GM12878 (cell line): ENCODE measurements at regions not wholly inside any gene's neighbourhood (a gene's known extent, or its start where the extent isn't known, plus 50 kb on each side); places are given as distances from the start of the nearest gene placed in this dataset.

Source experiments
- ATAC-seq: fragments of 200-7000 bp; cut with Tn5 transposase; 3 replicates; pipeline ENCODE4 v1.9.1; 2020; ENCODE audit warnings: mild to moderate bottlenecking, moderate library complexity
- BruUV-seq: library from RNA; stranded (reverse); fragments of 400-500 nt; replicated peaks from 2 replicates; lab custom pipeline; 2021; lab: Mats Ljungman, UMichigan
- CTCF ChIA-PET: fragments of 300-600 bp; sonication (Branson Sonifier 250); formaldehyde crosslinking; extraction: SDS; loops from one replicate; lab custom pipeline; 2021; ENCODE audit warnings: inconsistent platforms; lab: Yijun Ruan, JAX
- POLR2A ChIA-PET: fragments of 350-600 bp; formaldehyde crosslinking; extraction: SDS; loops from one replicate; lab custom pipeline; 2021; ENCODE audit warnings: inconsistent platforms; lab: Charles Lee
- RAD21 ChIA-PET: fragments of 300-600 bp; sonication (Branson Sonifier 250); formaldehyde crosslinking; loops from one replicate; lab custom pipeline; 2023; ENCODE audit warnings: antibody characterized with exemption; ENCODE audit not compliant: unreplicated experiment; lab: Charles Lee
- SMC1A ChIA-PET: fragments of 300-600 bp; sonication (Branson Sonifier 250); formaldehyde crosslinking; loops from one replicate; lab custom pipeline; 2023; ENCODE audit not compliant: unreplicated experiment, uncharacterized antibody; lab: Charles Lee
- DNase-seq: peaks from one replicate; pipeline ENCODE4 v3.0.0-alpha.2; 2011; ENCODE audit warnings: low read depth, low spot score
- FAIRE-seq: peaks from 3 replicates; lab custom pipeline; 2011; peaks lifted over from hg19 to GRCh38; lab: Jason Lieb, UNC
- H2AFZ ChIP-seq: 2 replicates; pipeline ENCODE4 v1.6.0; 2011; ENCODE audit warnings: low read depth, low read length, control low read depth; ENCODE audit not compliant: control insufficient read depth
- H3K27ac ChIP-seq: 2 replicates; pipeline ENCODE4 v1.5.1; 2011; ENCODE audit warnings: control low read depth; ENCODE audit not compliant: control insufficient read depth, insufficient read depth
- H3K27me3 ChIP-seq, 2 experiments: replicated peaks in 1 of 2; 2 replicates each; pipeline versions ENCODE4 v1.6.0 to v1.6.1; 2011; ENCODE audit warnings: low read length in 1 of 2; ENCODE audit not compliant: control insufficient read depth in 2 of 2, insufficient read depth in 2 of 2
- H3K36me3 ChIP-seq, 2 experiments: 2 replicates each; pipeline ENCODE4 v1.5.1; 2011; ENCODE audit warnings: low read length in 1 of 2; ENCODE audit not compliant: control insufficient read depth in 2 of 2, insufficient read depth in 2 of 2
- H3K4me1 ChIP-seq: 2 replicates; pipeline ENCODE4 v1.6.1; 2011; ENCODE audit warnings: mild to moderate bottlenecking, low read length, moderate library complexity, mixed read lengths; ENCODE audit not compliant: control insufficient read depth, insufficient read depth
- H3K4me2 ChIP-seq: 2 replicates; pipeline ENCODE4 v1.6.0; 2011; ENCODE audit warnings: control low read depth; ENCODE audit not compliant: control insufficient read depth, insufficient read depth
- H3K4me3 ChIP-seq: fragments of 200-600 bp; sonication (generic); 2 replicates; pipeline ENCODE4 v1.5.1; 2016
- H3K79me2 ChIP-seq: 2 replicates; pipeline ENCODE4 v1.6.0; 2011; ENCODE audit warnings: low read length; ENCODE audit not compliant: control insufficient read depth, insufficient read depth
- H3K9ac ChIP-seq: 2 replicates; pipeline ENCODE4 v1.8.0; 2011; ENCODE audit warnings: low read length, control low read depth, mixed read lengths; ENCODE audit not compliant: control insufficient read depth, insufficient read depth
- H3K9me3 ChIP-seq: replicated peaks from 3 replicates; pipeline ENCODE4 v1.5.1; 2011; ENCODE audit warnings: mild to moderate bottlenecking, low read length; ENCODE audit not compliant: control insufficient read depth, insufficient read depth
- H4K20me1 ChIP-seq: 2 replicates; pipeline ENCODE4 v1.6.0; 2011; ENCODE audit not compliant: control insufficient read depth, insufficient read depth
- CREB1 ChIP-seq: IDR thresholded peaks from 2 replicates; pipeline ENCODE4 v1.6.1; 2012; ENCODE audit warnings: low read depth, mild to moderate bottlenecking, inconsistent platforms
- E2F8 ChIP-seq: fragments of 450-650 bp; IDR thresholded peaks from 2 replicates; pipeline ENCODE4 v1.6.1; 2018; ENCODE audit warnings: mild to moderate bottlenecking, low read depth, moderate library complexity; ENCODE audit not compliant: partially characterized antibody
- E4F1 ChIP-seq: fragments of 450-650 bp; IDR thresholded peaks from 2 replicates; pipeline ENCODE4 v1.6.1; 2018; ENCODE audit warnings: borderline replicate concordance, mild to moderate bottlenecking; ENCODE audit not compliant: partially characterized antibody
- EZH2 ChIP-seq: IDR thresholded peaks from 2 replicates; pipeline ENCODE4 v1.6.1; 2012; ENCODE audit warnings: low read depth, mild to moderate bottlenecking, control low read depth, inconsistent platforms, low read length, borderline replicate concordance; ENCODE audit not compliant: control insufficient read depth
- GABPA ChIP-seq: IDR thresholded peaks from 2 replicates; pipeline ENCODE4 v1.6.1; 2014; ENCODE audit warnings: antibody characterized with exemption, low read depth, mild to moderate bottlenecking, inconsistent platforms
- KAT2A ChIP-seq: conservative IDR thresholded peaks from 2 replicates; pipeline ENCODE4 v1.6.1; 2011; ENCODE audit warnings: low read depth, low read length; ENCODE audit not compliant: control insufficient read depth
- MXI1 ChIP-seq: fragments of 150-350 bp; IDR thresholded peaks from 2 replicates; pipeline ENCODE4 v1.6.1; 2011; ENCODE audit warnings: low read depth, mild to moderate bottlenecking, inconsistent platforms, low read length, improper control_type of control experiment
- MYC ChIP-seq: IDR thresholded peaks from 2 replicates; pipeline ENCODE4 v1.6.1; 2011; ENCODE audit warnings: mild to moderate bottlenecking, low read length, moderate library complexity, inconsistent platforms; ENCODE audit not compliant: insufficient read depth, insufficient replicate concordance, insufficient read length, severe bottlenecking
- RAD51 ChIP-seq: fragments of 450-650 bp; IDR thresholded peaks from 2 replicates; pipeline ENCODE4 v1.6.1; 2016; ENCODE audit warnings: moderate library complexity, mild to moderate bottlenecking, inconsistent platforms
- SIN3A ChIP-seq: IDR thresholded peaks from 2 replicates; pipeline ENCODE4 v1.6.1; 2012; ENCODE audit warnings: low read depth, low read length, improper control_type of control experiment
- STAT1 ChIP-seq: fragments of 450-650 bp; conservative IDR thresholded peaks from 2 replicates; pipeline ENCODE4 v1.6.1; 2014; ENCODE audit warnings: antibody characterized with exemption, mild to moderate bottlenecking
- STAT3 ChIP-seq: IDR thresholded peaks from 2 replicates; pipeline ENCODE4 v1.6.1; 2011; ENCODE audit warnings: low read depth, low read length, improper control_type of control experiment
- ZBTB11 ChIP-seq: fragments of 450-650 bp; formaldehyde crosslinking; IDR thresholded peaks from 2 replicates; pipeline ENCODE4 v1.5.0; 2022; ENCODE audit warnings: mild to moderate bottlenecking, missing genetic modification characterization
- WGBS: methylation state at CpG from one replicate; pipeline ENCODE4 v1.1.6; 2016; ENCODE audit warnings: low lambda C conversion rate; ENCODE audit not compliant: insufficient replicate concordance, insufficient coverage; ENCODE audit errors: missing lambda C conversion rate; 5-methylcytosine and 5-hydroxymethylcytosine counted together
- in situ Hi-C: fragments of 300-500 bp; cut with MboI; formaldehyde crosslinking; loops from 9 replicates; pipeline ENCODE4 v1.14.3; 2018; ENCODE audit warnings: mixed read lengths
- intact Hi-C: fragments of 100-400 bp; cut with micrococcal nuclease; formaldehyde crosslinking; loops from one replicate; pipeline ENCODE4 v1.14.2; 2022; ENCODE audit not compliant: unreplicated experiment
- TF ChIP-seq, protein P1 (sequence below): fragments of 450-650 bp; conservative IDR thresholded peaks from 2 replicates; pipeline ENCODE4 v1.6.1; 2017; ENCODE audit warnings: mild to moderate bottlenecking, moderate library complexity

DNA sequence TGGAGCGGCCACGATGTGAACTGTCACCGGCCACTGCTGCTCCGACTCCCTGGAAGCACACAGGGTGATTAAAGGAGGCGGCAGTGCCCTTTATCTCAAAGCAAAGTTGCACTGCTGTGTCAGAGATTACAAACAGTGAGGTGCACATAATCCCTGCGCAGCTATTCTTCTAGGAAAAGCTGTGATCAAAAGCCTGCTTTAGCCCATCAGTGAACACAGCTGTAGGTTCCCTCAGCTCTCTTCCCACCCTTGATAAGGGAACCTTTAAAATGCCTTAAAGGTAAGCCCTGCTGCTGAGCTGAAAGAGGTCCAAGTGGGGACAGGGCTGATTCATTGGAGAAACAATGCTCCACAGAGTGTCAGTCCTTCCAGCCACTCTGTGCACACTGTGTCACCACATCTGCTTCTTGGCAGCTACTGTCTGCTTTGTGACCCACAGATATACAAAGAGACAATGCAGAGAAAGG is 127.6 kb downstream of the EIF4E start:
- intact Hi-C loops (no loop called here), in situ Hi-C loops (no loop called here)
- no peak overlapping the region for H3K4me3 ChIP-seq

More for the DNA sequence above, 127.6 kb downstream of the EIF4E start:
- CTCF ChIA-PET: no interaction called here
- H3K27me3 ChIP-seq: no peaks in the 10 kb centered on the region
- no peak overlapping the region for H3K9ac ChIP-seq
- POLR2A ChIA-PET: no interaction called here
- DNase-seq: no peak
- WGBS: 26% methylated on average over 6 of the region's 6 CpGs
- H3K4me2 ChIP-seq: no peak overlapping the region
- H2AFZ ChIP-seq: no peak overlapping the region
- no TSS peak for BruUV-seq
- no peaks in the 10 kb centered on the region for H4K20me1 ChIP-seq
- H3K36me3 ChIP-seq: no peaks in the 10 kb centered on the region
- SMC1A ChIA-PET: interaction anchor here (1.0 kb wide), 1 partner anchor 35 kb away, joined by 3 read pairs; no protein-coding TSS in a partner anchor
- no peaks in the 10 kb centered on the region for H3K9me3 ChIP-seq
- no peaks in the 10 kb centered on the region for H3K4me1 ChIP-seq
- H3K79me2 ChIP-seq: no peaks in the 10 kb centered on the region
- no peak for ATAC-seq
- TF ChIP-seq KAT2A (no peak), MYC (no peak), STAT3 (no peak), STAT1 (no peak), CREB1 (no peak), E4F1 (no peak), RAD51 (no peak), GABPA (no peak), E2F8 (no peak), SIN3A (no peak), ZBTB11 (CRISPR knock-in tag) (no peak), MXI1 (no peak), EZH2 (no peak)
- TF ChIP-seq, protein P1, sequence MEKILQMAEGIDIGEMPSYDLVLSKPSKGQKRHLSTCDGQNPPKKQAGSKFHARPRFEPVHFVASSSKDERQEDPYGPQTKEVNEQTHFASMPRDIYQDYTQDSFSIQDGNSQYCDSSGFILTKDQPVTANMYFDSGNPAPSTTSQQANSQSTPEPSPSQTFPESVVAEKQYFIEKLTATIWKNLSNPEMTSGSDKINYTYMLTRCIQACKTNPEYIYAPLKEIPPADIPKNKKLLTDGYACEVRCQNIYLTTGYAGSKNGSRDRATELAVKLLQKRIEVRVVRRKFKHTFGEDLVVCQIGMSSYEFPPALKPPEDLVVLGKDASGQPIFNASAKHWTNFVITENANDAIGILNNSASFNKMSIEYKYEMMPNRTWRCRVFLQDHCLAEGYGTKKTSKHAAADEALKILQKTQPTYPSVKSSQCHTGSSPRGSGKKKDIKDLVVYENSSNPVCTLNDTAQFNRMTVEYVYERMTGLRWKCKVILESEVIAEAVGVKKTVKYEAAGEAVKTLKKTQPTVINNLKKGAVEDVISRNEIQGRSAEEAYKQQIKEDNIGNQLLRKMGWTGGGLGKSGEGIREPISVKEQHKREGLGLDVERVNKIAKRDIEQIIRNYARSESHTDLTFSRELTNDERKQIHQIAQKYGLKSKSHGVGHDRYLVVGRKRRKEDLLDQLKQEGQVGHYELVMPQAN: no peak
- FAIRE-seq: no peak
- H3K27ac ChIP-seq: no peak overlapping the region
- RAD21 ChIA-PET: no interaction called here
